Natural killer cell treated with Interleukin-12 subunit alpha and Interleukin-12 subunit beta and Interleukin-15 and Interleukin-18, amount 100 ng/mL, for 72 hours (primary cell): ENCODE measurements at regions not wholly inside any gene's neighbourhood (a gene's known extent, or its start where the extent isn't known, plus 50 kb on each side); places are given as distances from the start of the nearest gene placed in this dataset.

Experiments
- ATAC-seq, 2 donors: fragments of 150-1000 bp; cut with Tn5 transposase in 1 of 2; sonication (Bioruptor Pico), chemical (Tn5 transposase) in 1 of 2; 2 replicates each; pipeline ENCODE4 v1.10.0; 2021
- DNase-seq: peaks from one replicate; pipeline ENCODE4 v3.0.0; 2022; ENCODE audit warnings: low spot score
- H3K27ac Mint-ChIP-seq, 2 donors: 1 replicate in 1 of 2; 2 replicates in 1 of 2; pipeline ENCODE4 v1.8.0; 2022; ENCODE audit warnings: mixed read lengths in 2 of 2, mild to moderate bottlenecking in 1 of 2, moderate library complexity in 1 of 2
- H3K27me3 Mint-ChIP-seq, 2 donors: 1 replicate in 1 of 2; 2 replicates in 1 of 2; pipeline ENCODE4 v1.8.0; 2022; ENCODE audit warnings: mixed read lengths in 2 of 2
- H3K36me3 Mint-ChIP-seq: one replicate; pipeline ENCODE4 v1.8.0; 2022; ENCODE audit warnings: mixed read lengths
- H3K4me1 Mint-ChIP-seq, 2 donors: 1 replicate in 1 of 2; 2 replicates in 1 of 2; pipeline ENCODE4 v1.8.0; 2022; ENCODE audit warnings: low read depth in 2 of 2, mixed read lengths in 2 of 2, mild to moderate bottlenecking in 1 of 2
- H3K4me3 Mint-ChIP-seq: one replicate; pipeline ENCODE4 v1.8.0; 2022; ENCODE audit warnings: mixed read lengths
- H3K9me3 Mint-ChIP-seq: 2 replicates; pipeline ENCODE4 v1.8.0; 2022; ENCODE audit warnings: mixed read lengths

DNA sequence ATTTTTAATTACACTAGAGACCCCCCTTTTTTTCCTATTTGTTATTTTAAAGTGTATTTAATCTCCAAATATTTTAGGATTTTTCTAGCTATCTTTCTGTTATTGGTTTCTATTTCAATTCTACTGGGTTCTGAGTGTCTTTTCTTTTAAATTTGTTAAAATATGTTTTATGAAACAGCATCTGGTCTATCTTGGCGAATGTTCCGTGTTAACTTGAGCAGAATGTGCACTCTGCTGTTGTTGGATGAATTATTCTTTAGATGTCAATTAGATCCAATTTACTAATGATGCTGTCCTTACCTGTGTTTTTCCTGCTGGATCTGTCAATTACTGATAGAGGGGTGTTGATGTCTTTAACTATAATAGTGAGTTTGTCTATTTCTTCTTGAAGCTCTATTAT is 462.0 kb upstream of the CNTN3 start:
- Mint-ChIP-seq H3K27ac (no peak overlapping the region), H3K36me3 (no peaks in the 10 kb centered on the region), H3K4me3 (no peak overlapping the region), H3K27me3 (no peaks in the 10 kb centered on the region), H3K9me3 (peaks cover 22% of the 10 kb centered on the region), H3K4me1 (no peaks in the 10 kb centered on the region)
- no peak for ATAC-seq
- no peak for DNase-seq

DNA sequence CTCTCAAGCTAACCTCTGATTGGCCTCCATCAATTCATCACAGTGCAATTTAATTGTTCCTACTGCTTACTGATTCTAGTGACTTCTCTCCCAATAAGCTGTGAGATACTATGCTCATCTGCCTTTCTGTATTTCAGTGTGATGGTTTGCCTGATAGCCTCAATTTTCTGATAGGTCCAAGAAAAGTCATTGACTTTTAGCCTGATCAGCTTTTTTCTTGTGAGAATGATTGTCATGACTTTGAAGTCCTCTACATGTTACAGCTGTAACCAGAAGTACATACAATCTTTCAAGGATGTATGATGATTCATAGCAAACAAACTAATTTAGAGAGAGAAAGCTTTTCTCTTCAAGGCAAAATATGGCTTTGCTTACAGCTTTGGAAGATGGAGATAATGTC is 463.8 kb upstream of the CNTN3 start:
- H3K4me3 Mint-ChIP-seq = no peak overlapping the region
- H3K36me3 Mint-ChIP-seq = no peaks in the 10 kb centered on the region
- H3K4me1 Mint-ChIP-seq = no peaks in the 10 kb centered on the region
- H3K27me3 Mint-ChIP-seq = no peaks in the 10 kb centered on the region
- no peak overlapping the region for H3K27ac Mint-ChIP-seq
- H3K9me3 Mint-ChIP-seq = peaks cover 17% of the 10 kb centered on the region
- DNase-seq (no peak), ATAC-seq (no peak)

DNA sequence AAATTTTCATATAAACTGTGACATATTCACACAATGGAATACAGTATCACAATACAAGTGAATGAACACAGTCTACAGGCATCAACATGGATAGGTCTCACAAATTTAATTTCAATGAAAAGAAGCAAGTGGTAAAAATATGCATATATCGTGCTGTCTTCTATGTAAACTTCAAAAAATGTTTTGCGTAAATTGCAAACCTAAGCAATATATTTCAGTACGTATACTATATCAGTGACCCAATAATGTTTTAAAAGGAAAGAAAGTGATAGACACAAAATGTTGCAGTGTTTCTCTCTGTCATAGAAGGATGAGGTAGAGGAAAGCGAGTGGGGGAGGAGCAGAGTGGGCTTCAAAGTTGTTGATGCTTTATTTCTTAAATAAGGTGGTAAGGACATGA is 468.4 kb upstream of the CNTN3 start:
- no peaks in the 10 kb centered on the region for H3K36me3 Mint-ChIP-seq
- no peak overlapping the region for H3K27ac Mint-ChIP-seq
- H3K4me1 Mint-ChIP-seq = no peaks in the 10 kb centered on the region
- no peak for DNase-seq
- H3K27me3 Mint-ChIP-seq = no peaks in the 10 kb centered on the region
- ATAC-seq = no peak
- H3K4me3 Mint-ChIP-seq = no peak overlapping the region
- peaks cover 21% of the 10 kb centered on the region for H3K9me3 Mint-ChIP-seq

DNA sequence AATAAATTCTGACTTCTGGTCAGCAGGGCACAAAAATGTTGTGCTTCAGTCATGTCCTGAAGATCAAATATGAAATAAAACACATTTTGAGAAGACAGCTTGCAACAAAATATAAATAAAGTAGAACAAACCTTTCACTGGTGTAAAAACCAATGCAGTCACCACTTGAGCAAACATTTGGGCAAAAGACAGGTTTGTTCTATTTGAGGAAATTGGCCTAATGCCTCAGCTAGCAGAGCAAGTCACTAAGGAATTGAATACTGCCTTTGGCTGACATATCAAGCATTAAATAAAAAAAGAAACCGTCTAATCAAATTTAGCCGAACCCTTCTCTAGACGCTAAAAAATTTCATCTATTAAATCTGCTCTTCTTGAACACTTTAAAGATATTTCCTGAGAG is 475.4 kb upstream of the CNTN3 start:
- DNase-seq (no peak), ATAC-seq (no peak)
- H3K27me3 Mint-ChIP-seq = no peaks in the 10 kb centered on the region
- no peak overlapping the region for H3K4me3 Mint-ChIP-seq
- H3K4me1 Mint-ChIP-seq = no peaks in the 10 kb centered on the region
- H3K36me3 Mint-ChIP-seq = no peaks in the 10 kb centered on the region
- H3K9me3 Mint-ChIP-seq = peaks cover 4% of the 10 kb centered on the region
- no peak overlapping the region for H3K27ac Mint-ChIP-seq

DNA sequence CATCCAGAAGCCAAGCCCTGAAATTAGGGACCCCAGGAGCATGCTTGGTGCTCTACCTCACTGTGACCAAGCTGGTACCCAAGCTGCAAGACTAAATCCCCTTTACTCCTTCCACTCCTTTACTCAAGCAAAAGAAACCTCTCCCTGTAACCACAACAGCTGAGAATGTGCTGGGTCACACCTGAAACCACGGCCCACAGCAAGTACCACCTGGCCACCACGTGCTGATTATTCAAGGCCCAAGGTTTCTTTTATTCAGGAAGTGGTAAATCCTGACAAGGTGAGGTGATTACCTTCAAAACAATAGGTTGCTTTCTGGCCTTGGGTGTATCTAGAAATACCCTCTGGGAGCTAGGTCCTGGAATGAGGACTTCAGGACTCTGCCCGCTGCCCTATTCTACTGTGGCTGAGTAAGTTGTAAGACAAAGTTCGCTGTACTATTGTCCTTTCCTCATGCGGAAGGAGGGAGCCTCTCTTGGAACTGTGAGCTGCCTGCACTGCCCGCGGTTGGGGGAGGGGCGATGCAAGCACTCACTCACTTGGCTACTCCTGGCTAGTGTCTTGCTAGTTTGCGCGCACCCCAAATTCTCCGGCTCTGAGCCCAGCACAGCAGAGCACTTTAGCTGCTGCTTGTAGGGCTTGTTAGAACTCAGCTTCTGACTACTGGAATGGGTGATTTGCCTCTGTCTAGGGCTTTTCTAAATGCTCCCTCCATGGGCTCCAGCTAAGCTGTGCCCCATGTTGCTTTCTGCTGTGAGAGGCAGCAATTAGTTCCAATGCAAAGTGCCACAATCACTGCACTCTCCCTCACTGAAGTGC is 487.1 kb upstream of the CNTN3 start:
- DNase-seq = no peak
- no peak overlapping the region for H3K27ac Mint-ChIP-seq

DNA sequence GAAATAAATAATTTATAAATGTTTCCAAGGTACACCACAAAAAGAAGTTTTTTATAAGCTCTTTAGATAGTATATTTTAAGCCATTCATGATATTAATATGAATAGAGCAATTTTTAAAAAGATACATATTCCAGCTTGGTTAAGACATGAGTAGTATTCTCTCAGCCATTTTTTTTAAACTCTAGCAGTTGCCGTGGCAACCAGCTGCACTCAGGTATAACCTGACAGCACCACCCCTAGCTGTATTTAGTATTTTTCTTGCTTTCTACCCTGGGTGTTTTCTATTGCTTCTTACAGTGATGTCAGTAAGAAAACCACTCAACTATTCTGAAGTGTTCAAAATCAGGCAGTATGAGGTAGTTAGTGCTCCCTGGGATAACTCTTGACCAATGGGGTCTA is 496.3 kb upstream of the CNTN3 start:
- Mint-ChIP-seq H3K4me1 (no peaks in the 10 kb centered on the region), H3K27me3 (no peaks in the 10 kb centered on the region), H3K36me3 (no peaks in the 10 kb centered on the region), H3K4me3 (no peak overlapping the region), H3K27ac (no peak overlapping the region), H3K9me3 (peaks cover 2% of the 10 kb centered on the region)
- ATAC-seq (no peak), DNase-seq (no peak)

More for the DNA sequence above, 487.1 kb upstream of the CNTN3 start:
- no peak for ATAC-seq
- Mint-ChIP-seq H3K27me3 (no peaks in the 10 kb centered on the region), H3K36me3 (peaks cover 3% of the 10 kb centered on the region), H3K4me3 (no peak overlapping the region), H3K9me3 (peaks cover 33% of the 10 kb centered on the region), H3K4me1 (no peaks in the 10 kb centered on the region)

DNA sequence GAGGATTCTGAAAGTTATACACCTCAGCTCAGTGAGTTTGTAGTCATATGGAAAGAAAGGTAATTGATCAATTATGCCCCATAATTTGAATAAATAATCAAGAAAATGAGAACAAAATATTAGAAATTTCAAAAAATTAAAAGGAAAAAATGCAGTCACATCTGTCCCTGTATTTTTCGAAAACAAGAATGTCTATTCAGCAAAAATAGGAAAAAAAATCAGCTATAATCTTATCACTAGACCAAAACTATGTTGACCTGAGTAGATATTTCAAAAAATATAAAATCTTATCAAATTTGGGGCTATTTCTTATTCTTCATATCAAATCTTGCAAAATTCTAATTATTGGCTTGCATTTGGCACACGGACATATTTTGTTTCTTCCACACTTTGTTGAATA is 501.2 kb upstream of the CNTN3 start:
- Mint-ChIP-seq H3K36me3 (no peaks in the 10 kb centered on the region), H3K4me1 (no peaks in the 10 kb centered on the region)
- no peak for ATAC-seq

DNA sequence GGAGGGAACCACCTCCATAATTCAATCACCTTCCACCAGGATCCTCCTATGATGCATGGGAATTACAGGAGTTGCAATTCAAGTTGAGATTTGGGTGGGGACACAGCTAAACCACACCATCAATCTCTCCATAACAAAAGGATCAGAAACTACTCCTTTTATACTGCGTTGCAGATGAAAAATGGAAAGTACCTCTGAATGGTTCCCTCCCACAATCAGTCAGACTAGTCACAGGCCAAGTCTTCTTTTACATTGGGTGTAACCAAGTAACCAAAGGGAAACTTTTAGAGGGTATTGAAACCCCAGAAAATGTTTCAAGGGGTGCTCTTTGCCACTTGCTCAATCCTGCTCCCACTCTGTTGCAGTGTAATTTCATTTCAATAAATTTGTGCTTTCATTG is 504.3 kb upstream of the CNTN3 start:
- ATAC-seq (no peak), DNase-seq (no peak)
- Mint-ChIP-seq H3K4me1 (no peaks in the 10 kb centered on the region), H3K36me3 (no peaks in the 10 kb centered on the region), H3K9me3 (peaks cover 8% of the 10 kb centered on the region), H3K27ac (no peak overlapping the region), H3K27me3 (no peaks in the 10 kb centered on the region), H3K4me3 (no peak overlapping the region)

More for the DNA sequence above, 501.2 kb upstream of the CNTN3 start:
- H3K4me3 Mint-ChIP-seq = no peak overlapping the region
- no peak for DNase-seq
- no peaks in the 10 kb centered on the region for H3K27me3 Mint-ChIP-seq
- peaks cover 8% of the 10 kb centered on the region for H3K9me3 Mint-ChIP-seq
- H3K27ac Mint-ChIP-seq = no peak overlapping the region

DNA sequence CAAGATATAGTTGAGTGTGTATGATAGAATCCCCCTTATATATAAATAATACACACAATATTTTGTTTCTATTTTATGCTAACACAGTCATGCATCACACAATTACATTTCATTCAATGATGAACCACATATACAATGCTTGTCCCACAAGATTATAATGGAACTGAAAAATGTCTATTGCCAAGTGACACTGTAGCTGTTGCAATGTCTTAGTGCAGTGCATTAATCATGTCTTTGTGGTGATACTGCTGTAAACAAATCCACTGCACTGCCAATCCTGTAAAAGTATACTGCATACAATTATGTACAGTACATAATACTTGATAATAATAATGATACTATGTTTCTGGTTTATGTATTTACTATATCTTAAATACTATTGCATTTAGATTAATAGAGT is 512.1 kb upstream of the CNTN3 start:
- DNase-seq (no peak), ATAC-seq (no peak)
- H3K36me3 Mint-ChIP-seq = no peaks in the 10 kb centered on the region
- H3K27ac Mint-ChIP-seq = no peak overlapping the region
- no peak overlapping the region for H3K4me3 Mint-ChIP-seq
- no peaks in the 10 kb centered on the region for H3K4me1 Mint-ChIP-seq
- H3K9me3 Mint-ChIP-seq = peaks cover 5% of the 10 kb centered on the region
- no peaks in the 10 kb centered on the region for H3K27me3 Mint-ChIP-seq

DNA sequence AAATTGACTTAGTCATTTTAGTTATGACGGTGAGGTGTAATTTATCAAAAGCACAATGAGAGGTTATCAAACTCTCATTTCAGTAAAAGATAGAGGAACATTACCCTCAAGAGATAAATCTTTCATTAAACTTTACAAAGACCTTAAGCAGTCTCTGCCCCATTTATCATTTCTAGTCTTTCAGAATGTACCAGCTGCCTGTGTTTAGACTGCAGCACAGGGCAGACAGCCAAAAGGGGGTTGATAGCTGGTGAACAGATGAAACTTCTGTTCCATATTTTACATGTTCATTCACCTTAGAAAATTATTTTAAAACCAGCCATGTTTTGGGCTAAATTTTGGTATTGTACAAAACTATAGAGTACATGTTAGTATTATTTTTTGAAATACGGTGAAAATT is 514.6 kb upstream of the CNTN3 start:
- Mint-ChIP-seq H3K9me3 (peaks cover 8% of the 10 kb centered on the region), H3K36me3 (no peaks in the 10 kb centered on the region), H3K27me3 (no peaks in the 10 kb centered on the region), H3K4me1 (no peaks in the 10 kb centered on the region), H3K27ac (no peak overlapping the region), H3K4me3 (no peak overlapping the region)
- ATAC-seq (no peak), DNase-seq (no peak)

DNA sequence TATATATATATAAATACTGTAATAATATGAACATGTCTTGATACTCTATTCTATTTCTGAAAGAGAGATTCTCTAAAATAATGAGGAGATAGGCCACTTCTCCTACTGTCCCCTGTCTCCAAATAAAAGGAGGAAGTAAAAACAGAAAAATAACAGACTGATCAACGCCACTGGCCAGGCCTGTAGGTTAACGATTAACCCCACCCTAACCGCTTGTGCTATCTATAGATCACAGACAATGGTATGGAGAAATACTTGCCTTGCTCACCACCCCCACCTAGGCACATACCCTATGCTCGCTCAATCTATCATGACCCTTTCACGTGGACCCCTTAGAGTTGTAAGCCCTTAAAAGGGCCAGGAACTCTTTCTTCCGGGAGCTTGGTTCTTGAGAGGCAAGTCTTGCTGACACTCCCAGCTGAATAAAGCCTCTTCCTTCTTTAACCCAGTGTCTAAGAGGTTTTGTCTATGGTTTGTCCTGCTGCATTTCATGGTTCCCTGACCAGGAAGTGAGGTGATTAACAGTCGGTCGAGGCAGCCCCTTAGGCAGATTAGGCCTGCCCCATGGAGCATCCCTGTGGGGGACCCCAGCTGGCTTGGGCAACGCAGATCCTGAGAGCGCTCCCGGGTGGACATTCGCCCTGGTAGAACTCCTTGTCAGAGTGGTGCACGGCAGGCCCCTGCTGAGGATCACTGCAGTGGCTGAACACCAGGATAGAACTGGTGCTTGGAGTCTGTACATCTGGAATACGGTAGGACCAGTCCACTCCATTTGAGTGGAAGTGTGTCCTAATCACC is 521.8 kb upstream of the CNTN3 start:
- Mint-ChIP-seq H3K9me3 (peaks cover 17% of the 10 kb centered on the region), H3K27me3 (no peaks in the 10 kb centered on the region), H3K4me1 (no peaks in the 10 kb centered on the region), H3K36me3 (no peaks in the 10 kb centered on the region), H3K4me3 (no peak overlapping the region), H3K27ac (no peak overlapping the region)
- DNase-seq (no peak), ATAC-seq (no peak)

DNA sequence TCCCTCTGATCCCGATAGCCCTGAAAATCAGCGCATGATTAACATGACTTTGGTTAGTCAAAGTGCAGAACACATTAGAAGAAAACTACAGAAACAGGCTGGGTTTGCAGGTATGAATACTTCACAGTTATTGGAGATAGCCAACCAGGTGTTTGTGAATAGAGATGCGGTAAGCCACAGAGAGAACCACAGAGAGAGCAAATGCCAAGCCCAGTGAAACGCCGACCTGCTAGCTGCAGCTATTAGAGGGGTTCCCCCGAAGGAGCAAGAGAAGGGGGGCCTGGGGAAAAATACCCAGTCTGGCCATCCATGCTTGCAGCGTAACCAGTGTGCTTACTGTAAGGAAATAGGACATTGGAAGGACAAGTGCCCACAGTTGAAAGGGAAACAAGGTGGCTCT is 523.9 kb upstream of the CNTN3 start:
- H3K27me3 Mint-ChIP-seq = no peaks in the 10 kb centered on the region
- ATAC-seq (no peak), DNase-seq (no peak)
- no peaks in the 10 kb centered on the region for H3K36me3 Mint-ChIP-seq
- no peaks in the 10 kb centered on the region for H3K4me1 Mint-ChIP-seq
- no peak overlapping the region for H3K27ac Mint-ChIP-seq
- H3K4me3 Mint-ChIP-seq = no peak overlapping the region
- H3K9me3 Mint-ChIP-seq = peaks cover 23% of the 10 kb centered on the region

DNA sequence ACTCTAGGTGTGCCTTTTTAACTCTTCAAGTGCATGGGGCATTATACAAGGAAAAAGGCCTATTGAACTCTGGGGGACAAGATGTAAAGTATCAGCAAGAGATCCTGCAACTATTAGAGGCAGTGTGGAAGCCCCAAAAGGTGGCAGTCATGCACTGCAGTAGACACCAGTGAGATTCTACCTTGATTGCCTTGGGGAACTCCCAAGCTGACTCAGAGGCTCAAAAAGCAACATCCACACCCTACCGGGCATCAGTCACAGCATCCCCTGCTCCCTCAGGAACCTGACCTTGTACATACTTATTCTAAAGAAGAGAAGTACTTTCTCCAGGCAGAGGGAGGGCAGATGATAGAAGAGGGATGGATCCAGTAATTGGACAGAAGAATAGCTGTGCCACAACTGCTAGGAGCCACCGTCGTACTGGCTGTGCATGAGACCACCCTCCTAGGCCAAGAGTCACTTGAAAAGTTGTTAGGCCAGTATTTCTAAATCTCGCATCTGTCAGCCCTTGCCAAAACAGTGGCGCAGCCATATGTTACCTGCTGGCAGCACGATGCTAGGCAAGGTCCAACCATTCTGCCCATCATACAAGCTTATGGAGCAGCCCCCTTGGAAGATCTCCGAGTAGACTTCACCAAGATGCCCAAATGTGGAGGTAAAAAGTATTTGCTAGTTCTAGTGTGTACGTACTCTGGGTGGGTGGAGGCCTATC is 523.1 kb upstream of the FRG2C start:
- Mint-ChIP-seq H3K27me3 (no peaks in the 10 kb centered on the region), H3K4me3 (no peak overlapping the region), H3K36me3 (no peaks in the 10 kb centered on the region), H3K9me3 (peaks cover 15% of the 10 kb centered on the region), H3K4me1 (no peaks in the 10 kb centered on the region), H3K27ac (no peak overlapping the region)
- ATAC-seq = no peak
- no peak for DNase-seq

DNA sequence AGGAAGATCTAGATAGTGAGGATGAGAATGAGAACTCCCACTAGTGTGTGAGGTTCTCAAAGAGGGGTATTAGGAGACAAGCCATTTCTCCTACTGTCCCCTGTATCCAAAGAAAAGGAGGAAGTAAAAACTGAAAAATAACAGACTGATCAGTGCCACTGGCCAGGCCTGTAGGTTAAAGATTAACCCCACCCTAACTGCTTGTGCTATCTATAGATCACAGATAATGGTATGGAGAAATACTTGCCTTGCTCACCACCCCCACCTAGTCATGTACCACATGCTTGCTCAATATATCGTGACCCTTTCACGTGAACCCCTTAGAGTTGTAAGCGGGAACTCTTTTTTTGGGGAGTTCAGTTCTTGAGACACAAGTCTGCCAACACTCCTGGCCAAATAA is 519.7 kb upstream of the FRG2C start:
- Mint-ChIP-seq H3K36me3 (no peaks in the 10 kb centered on the region), H3K27ac (no peak overlapping the region), H3K4me3 (no peak overlapping the region), H3K9me3 (peaks cover 8% of the 10 kb centered on the region), H3K27me3 (no peaks in the 10 kb centered on the region), H3K4me1 (no peaks in the 10 kb centered on the region)
- DNase-seq = no peak
- ATAC-seq = no peak
